Tibial nerve (tissue), 3 donors: ENCODE measurements at regions not wholly inside any gene's neighbourhood (a gene's known extent, or its start where the extent isn't known, plus 50 kb on each side); places are given as distances from the start of the nearest gene placed in this dataset.

ENCODE experiments used
- CTCF ChIP-seq, 5 experiments: fragments of 200-600 bp in 3 of 5; fragments of 450-650 bp in 2 of 5; sonication (generic) in 3 of 5; IDR thresholded peaks; one replicate each; pipeline ENCODE4 v1.5.1; 2016 to 2019; ENCODE audit warnings: antibody characterized with exemption in 5 of 5, mild to moderate bottlenecking in 3 of 5, moderate library complexity in 2 of 5
- POLR2A ChIP-seq, 2 donors: fragments of 450-650 bp; IDR thresholded peaks; one replicate each; pipeline ENCODE4 v1.6.1; 2017; ENCODE audit warnings: antibody characterized with exemption in 2 of 2, mild to moderate bottlenecking in 2 of 2, moderate library complexity in 2 of 2

GRCh38 chr5:158344376-158344775, 485.4 kb upstream of the CLINT1 start:
- TF ChIP-seq CTCF (IDR thresholded peaks at IDR 0.05) (no peak), POLR2A (IDR thresholded peaks at IDR 0.05) (no peak)
